ENCODE measurements at regions not wholly inside any gene's neighbourhood (a gene's known extent, or its start where the extent isn't known, plus 50 kb on each side); places are given as distances from the start of the nearest gene placed in this dataset.
"Not testable (repeated sequence)": the region's sequence is repeated elsewhere in the genome, so short reads cannot be mapped to it uniquely, and the experiment has no call there.

- intact Hi-C loops (cut with DNase I) = no loop called here
- no peak for ATAC-seq (ENCODE audit: poor library complexity)
- no peak for DNase-seq
Observed at GRCh38 chr4:28310926-28311325, 1450.3 kb downstream of the STIM2 start.

- ATAC-seq (ENCODE audit: poor library complexity); intact Hi-C loops (cut with DNase I); DNase-seq: not testable (repeated sequence)
Observed at GRCh38 chr4:28312497-28312896, 1451.9 kb downstream of the STIM2 start.

GRCh38 chr4:28313729-28314713, 1453.4 kb downstream of the STIM2 start:
- intact Hi-C loops (cut with DNase I) = no loop called here
- no peak for ATAC-seq (ENCODE audit: poor library complexity)
- DNase-seq = no peak

- DNase-seq = no peak
- intact Hi-C loops (cut with DNase I) = no loop called here
- ATAC-seq (ENCODE audit: poor library complexity) = no peak
Observed at GRCh38 chr4:28317221-28317620, 1456.6 kb downstream of the STIM2 start.

- DNase-seq (no peak), ATAC-seq (ENCODE audit: poor library complexity) (no peak)
- intact Hi-C loops (cut with DNase I) = no loop called here
Observed at GRCh38 chr4:28334249-28334648, 1473.6 kb downstream of the STIM2 start.

GRCh38 chr4:28341784-28342183, 1481.1 kb downstream of the STIM2 start:
- intact Hi-C loops (cut with DNase I) = no loop called here
- ATAC-seq (ENCODE audit: poor library complexity) (no peak), DNase-seq (no peak)

GRCh38 chr4:28350485-28350884, 1489.8 kb downstream of the STIM2 start:
- DNase-seq = no peak
- intact Hi-C loops (cut with DNase I) = no loop called here
- no peak for ATAC-seq (ENCODE audit: poor library complexity)

GRCh38 chr4:28351102-28351501, 1490.5 kb downstream of the STIM2 start:
- intact Hi-C loops (cut with DNase I) = no loop called here
- no peak for ATAC-seq (ENCODE audit: poor library complexity)
- no peak for DNase-seq

GRCh38 chr4:28351826-28352225, 1491.2 kb downstream of the STIM2 start:
- DNase-seq = no peak
- no peak for ATAC-seq (ENCODE audit: poor library complexity)
- intact Hi-C loops (cut with DNase I) = no loop called here

- DNase-seq (no peak), ATAC-seq (ENCODE audit: poor library complexity) (no peak)
- intact Hi-C loops (cut with DNase I) = no loop called here
Observed at GRCh38 chr4:28354880-28355656, 1494.4 kb downstream of the STIM2 start.

- no peak for ATAC-seq (ENCODE audit: poor library complexity)
- intact Hi-C loops (cut with DNase I) = no loop called here
- DNase-seq = no peak
Observed at GRCh38 chr4:28357990-28358389, 1497.3 kb downstream of the STIM2 start.

- intact Hi-C loops (cut with DNase I) = no loop called here
- DNase-seq = no peak
- no peak for ATAC-seq (ENCODE audit: poor library complexity)
Observed at GRCh38 chr4:28358606-28359005, 1498.0 kb downstream of the STIM2 start.

GRCh38 chr4:28360681-28361080, 1500.0 kb downstream of the STIM2 start:
- ATAC-seq (ENCODE audit: poor library complexity) (no peak), DNase-seq (no peak)
- intact Hi-C loops (cut with DNase I) = no loop called here

- ATAC-seq (ENCODE audit: poor library complexity) (no peak), DNase-seq (no peak)
- intact Hi-C loops (cut with DNase I) = no loop called here
Observed at GRCh38 chr4:28362169-28362568, 1501.5 kb downstream of the STIM2 start.

GRCh38 chr4:28369499-28369898, 1508.9 kb downstream of the STIM2 start:
- intact Hi-C loops (cut with DNase I) = no loop called here
- DNase-seq = no peak
- ATAC-seq (ENCODE audit: poor library complexity) = no peak

- no peak for DNase-seq
- intact Hi-C loops (cut with DNase I) = no loop called here
- no peak for ATAC-seq (ENCODE audit: poor library complexity)
Observed at GRCh38 chr4:28373191-28373590, 1512.5 kb downstream of the STIM2 start.

GRCh38 chr4:28373601-28374000, 1513.0 kb downstream of the STIM2 start:
- DNase-seq (no peak), ATAC-seq (ENCODE audit: poor library complexity) (no peak)
- intact Hi-C loops (cut with DNase I) = no loop called here

GRCh38 chr4:28378109-28378830, 1517.6 kb downstream of the STIM2 start:
- ATAC-seq (ENCODE audit: poor library complexity) (no peak), DNase-seq (no peak)
- intact Hi-C loops (cut with DNase I) = no loop called here

GRCh38 chr4:28385801-28386200, 1525.2 kb downstream of the STIM2 start:
- intact Hi-C loops (cut with DNase I) = no loop called here
- no peak for DNase-seq
- ATAC-seq (ENCODE audit: poor library complexity) = no peak

Data from Right ventricle myocardium superior (tissue), 1 donor.